GM23338 (cell line): ENCODE measurements at regions not wholly inside any gene's neighbourhood (a gene's known extent, or its start where the extent isn't known, plus 50 kb on each side); places are given as distances from the start of the nearest gene placed in this dataset.
A peak's percentile ranks its signal among the peaks of the same experiment; 100 is the strongest.

Experiments
- ATAC-seq: fragments of 200-7000 bp; cut with Tn5 transposase; 3 replicates; pipeline ENCODE4 v1.9.1; 2020
- DNase-seq: peaks from one replicate; pipeline ENCODE4 v3.0.0-alpha.2; 2015; ENCODE audit warnings: low spot score
- H2AFZ ChIP-seq: fragments of 200-600 bp; sonication (generic); 2 replicates; pipeline ENCODE4 v1.8.0; 2016; ENCODE audit warnings: antibody characterized with exemption, mild to moderate bottlenecking, moderate library complexity
- H3F3A ChIP-seq: fragments of 200-600 bp; sonication (generic); replicated peaks from 2 replicates; pipeline ENCODE4 v1.8.0; 2017; ENCODE audit warnings: antibody characterized with exemption, mixed run types, low read depth
- H3K27ac ChIP-seq: fragments of 200-600 bp; sonication (generic); 2 replicates; pipeline ENCODE4 v1.6.1; 2016; ENCODE audit warnings: low read depth
- H3K27me3 ChIP-seq: fragments of 200-600 bp; sonication (generic); 2 replicates; pipeline ENCODE4 v1.8.0; 2016; ENCODE audit warnings: mild to moderate bottlenecking, mixed run types, moderate library complexity; ENCODE audit not compliant: insufficient read depth
- H3K36me3 ChIP-seq: fragments of 200-600 bp; sonication (generic); 2 replicates; pipeline ENCODE4 v1.8.0; 2016; ENCODE audit warnings: mild to moderate bottlenecking; ENCODE audit not compliant: insufficient read depth
- H3K4me1 ChIP-seq: fragments of 200-600 bp; sonication (generic); 2 replicates; pipeline ENCODE4 v1.8.0; 2016; ENCODE audit warnings: mild to moderate bottlenecking, moderate library complexity; ENCODE audit not compliant: insufficient read depth
- H3K4me2 ChIP-seq: fragments of 200-600 bp; sonication (generic); 2 replicates; pipeline ENCODE4 v1.7.1; 2017; ENCODE audit warnings: mixed run types
- H3K4me3 ChIP-seq: fragments of 200-600 bp; sonication (generic); 2 replicates; pipeline ENCODE4 v1.6.1; 2016; ENCODE audit warnings: mixed run types
- H3K79me2 ChIP-seq: fragments of 200-600 bp; sonication (generic); replicated peaks from 2 replicates; pipeline ENCODE4 v1.8.0; 2017; ENCODE audit warnings: mild to moderate bottlenecking; ENCODE audit not compliant: insufficient read depth
- H3K9me2 ChIP-seq: fragments of 200-600 bp; sonication (generic); 2 replicates; pipeline ENCODE4 v1.8.0; 2017; ENCODE audit not compliant: insufficient read depth
- H4K20me1 ChIP-seq: fragments of 200-600 bp; sonication (generic); replicated peaks from 2 replicates; pipeline ENCODE4 v1.8.0; 2017; ENCODE audit warnings: mild to moderate bottlenecking; ENCODE audit not compliant: insufficient read depth
- H3K27ac Mint-ChIP-seq: 2 replicates; pipeline ENCODE4 v1.8.0; 2020; ENCODE audit warnings: inconsistent platforms, mild to moderate bottlenecking, moderate library complexity, mixed read lengths
- H3K27me3 Mint-ChIP-seq: 3 replicates; pipeline ENCODE4 v1.8.0; 2022; ENCODE audit warnings: low read depth, mild to moderate bottlenecking, moderate library complexity, mixed read lengths, inconsistent platforms; ENCODE audit not compliant: insufficient read depth, poor library complexity
- H3K36me3 Mint-ChIP-seq: 3 replicates; pipeline ENCODE4 v1.8.0; 2021; ENCODE audit warnings: low read depth, mild to moderate bottlenecking, inconsistent platforms, moderate library complexity, mixed read lengths
- H3K4me1 Mint-ChIP-seq: 3 replicates; pipeline ENCODE4 v1.8.0; 2020; ENCODE audit warnings: mild to moderate bottlenecking, inconsistent platforms, mixed read lengths
- H3K4me3 Mint-ChIP-seq: 3 replicates; pipeline ENCODE4 v1.8.0; 2021; ENCODE audit warnings: moderate library complexity, mild to moderate bottlenecking, inconsistent platforms, mixed read lengths
- H3K9me3 Mint-ChIP-seq: 3 replicates; pipeline ENCODE4 v1.8.0; 2020; ENCODE audit warnings: moderate library complexity, mild to moderate bottlenecking, inconsistent platforms, mixed read lengths
- CREB1 ChIP-seq: fragments of 250-450 bp; sonication (Bioruptor Pico); IDR thresholded peaks from 2 replicates; pipeline ENCODE4 v1.5.0; 2020; ENCODE audit warnings: low read depth, mild to moderate bottlenecking, moderate library complexity
- EZH2 ChIP-seq: fragments of 200-600 bp; sonication (generic); IDR thresholded peaks from one replicate; pipeline ENCODE4 v1.8.0; 2017; ENCODE audit warnings: antibody characterized with exemption, mild to moderate bottlenecking, low read depth; ENCODE audit not compliant: unreplicated experiment
- EZH2phosphoT487 ChIP-seq: fragments of 200-600 bp; sonication (generic); IDR thresholded peaks from one replicate; pipeline ENCODE4 v1.8.1; 2018; ENCODE audit warnings: antibody characterized with exemption; ENCODE audit not compliant: unreplicated experiment
- JUNB ChIP-seq: IDR thresholded peaks from one replicate; pipeline ENCODE4 v1.6.1; 2016; ENCODE audit warnings: antibody characterized with exemption; ENCODE audit not compliant: unreplicated experiment
- NANOG ChIP-seq: IDR thresholded peaks from 2 replicates; pipeline ENCODE4 v1.6.1; 2016; ENCODE audit warnings: antibody characterized with exemption, borderline replicate concordance
- POLR2AphosphoS5 ChIP-seq: IDR thresholded peaks from 2 replicates; pipeline ENCODE4 v1.6.1; 2016; ENCODE audit warnings: antibody characterized with exemption, low read depth
- STAT1 ChIP-seq: IDR thresholded peaks from one replicate; pipeline ENCODE4 v1.6.1; 2016; ENCODE audit warnings: antibody characterized with exemption; ENCODE audit not compliant: unreplicated experiment
- ZNF114 ChIP-seq: fragments of 250-450 bp; sonication (Bioruptor Pico); IDR thresholded peaks from 2 replicates; pipeline ENCODE4 v1.5.0; 2020; ENCODE audit warnings: mild to moderate bottlenecking, moderate library complexity
- ZNF331 ChIP-seq: fragments of 250-450 bp; sonication (Bioruptor Pico); IDR thresholded peaks from 2 replicates; pipeline ENCODE4 v1.5.0; 2020; ENCODE audit warnings: low read depth, mild to moderate bottlenecking, moderate library complexity
- TF ChIP-seq, protein P1 (sequence below): IDR thresholded peaks from one replicate; pipeline ENCODE4 v1.6.1; 2018; ENCODE audit warnings: antibody characterized with exemption; ENCODE audit not compliant: unreplicated experiment
- TF ChIP-seq, protein P2 (sequence below), 2 experiments: fragments of 200-600 bp in 1 of 2; sonication (generic) in 1 of 2; conservative IDR thresholded peaks; 2 replicates each; pipeline versions ENCODE4 v1.5.1 to v1.6.1; 2016 to 2017; ENCODE audit warnings: antibody characterized with exemption in 2 of 2, low read depth in 2 of 2, mild to moderate bottlenecking in 2 of 2, moderate library complexity in 1 of 2

DNA sequence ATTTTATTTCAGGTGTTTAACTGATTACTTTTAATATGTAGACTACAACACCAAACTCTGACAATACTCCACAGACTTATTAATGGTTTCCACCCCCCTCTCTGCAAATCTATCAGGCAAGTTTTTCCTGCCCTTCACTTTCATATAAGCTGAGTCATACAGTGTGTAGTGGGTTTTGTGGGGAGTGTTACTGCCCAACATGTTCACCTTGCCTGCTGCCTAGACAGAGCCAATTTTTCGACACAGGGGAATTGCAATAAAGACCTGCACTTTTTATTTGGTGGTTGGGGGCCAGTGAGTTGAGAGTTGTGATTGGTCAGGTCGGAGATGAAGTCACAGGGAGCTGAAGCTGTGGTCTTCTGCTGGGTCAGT lies 119.7 kb downstream of the PPIAL4G start:
- Histone ChIP-seq H3K9me2 (no peaks in the 10 kb centered on the region), H3K4me1 (peaks cover 5% of the 10 kb centered on the region), H4K20me1 (no peaks in the 10 kb centered on the region), H3K27me3 (peaks cover 40% of the 10 kb centered on the region), H2AFZ (no peak overlapping the region), H3K4me3 (peak overlapping the region; percentile 58; the same call in 1 of the 2 replicates), H3K36me3 (no peaks in the 10 kb centered on the region), H3F3A (peaks cover 6% of the 10 kb centered on the region), H3K27ac (no peak overlapping the region), H3K79me2 (no peaks in the 10 kb centered on the region), H3K4me2 (no peak overlapping the region; the same call in 1 of the 2 replicates)
- peak overlapping the region; percentile 78; the same call in 2 of the 3 replicates for H3K4me3 Mint-ChIP-seq
- no peak for DNase-seq
- H3K27me3 Mint-ChIP-seq, result peaks cover 20% of the 10 kb centered on the region
- ATAC-seq, result no peak
- H3K36me3 Mint-ChIP-seq, result no peaks in the 10 kb centered on the region
- no peak overlapping the region for H3K27ac Mint-ChIP-seq
- TF ChIP-seq, protein P1, sequence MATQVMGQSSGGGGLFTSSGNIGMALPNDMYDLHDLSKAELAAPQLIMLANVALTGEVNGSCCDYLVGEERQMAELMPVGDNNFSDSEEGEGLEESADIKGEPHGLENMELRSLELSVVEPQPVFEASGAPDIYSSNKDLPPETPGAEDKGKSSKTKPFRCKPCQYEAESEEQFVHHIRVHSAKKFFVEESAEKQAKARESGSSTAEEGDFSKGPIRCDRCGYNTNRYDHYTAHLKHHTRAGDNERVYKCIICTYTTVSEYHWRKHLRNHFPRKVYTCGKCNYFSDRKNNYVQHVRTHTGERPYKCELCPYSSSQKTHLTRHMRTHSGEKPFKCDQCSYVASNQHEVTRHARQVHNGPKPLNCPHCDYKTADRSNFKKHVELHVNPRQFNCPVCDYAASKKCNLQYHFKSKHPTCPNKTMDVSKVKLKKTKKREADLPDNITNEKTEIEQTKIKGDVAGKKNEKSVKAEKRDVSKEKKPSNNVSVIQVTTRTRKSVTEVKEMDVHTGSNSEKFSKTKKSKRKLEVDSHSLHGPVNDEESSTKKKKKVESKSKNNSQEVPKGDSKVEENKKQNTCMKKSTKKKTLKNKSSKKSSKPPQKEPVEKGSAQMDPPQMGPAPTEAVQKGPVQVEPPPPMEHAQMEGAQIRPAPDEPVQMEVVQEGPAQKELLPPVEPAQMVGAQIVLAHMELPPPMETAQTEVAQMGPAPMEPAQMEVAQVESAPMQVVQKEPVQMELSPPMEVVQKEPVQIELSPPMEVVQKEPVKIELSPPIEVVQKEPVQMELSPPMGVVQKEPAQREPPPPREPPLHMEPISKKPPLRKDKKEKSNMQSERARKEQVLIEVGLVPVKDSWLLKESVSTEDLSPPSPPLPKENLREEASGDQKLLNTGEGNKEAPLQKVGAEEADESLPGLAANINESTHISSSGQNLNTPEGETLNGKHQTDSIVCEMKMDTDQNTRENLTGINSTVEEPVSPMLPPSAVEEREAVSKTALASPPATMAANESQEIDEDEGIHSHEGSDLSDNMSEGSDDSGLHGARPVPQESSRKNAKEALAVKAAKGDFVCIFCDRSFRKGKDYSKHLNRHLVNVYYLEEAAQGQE, result no peak
- TF ChIP-seq STAT1 (no peak), CREB1 (no peak), EZH2 (no peak), POLR2AphosphoS5 (no peak), EZH2phosphoT487 (no peak), ZNF331 (CRISPR knock-in tag) (no peak), JUNB (no peak), ZNF114 (CRISPR knock-in tag) (no peak), NANOG (no peak)
- TF ChIP-seq, protein P2, sequence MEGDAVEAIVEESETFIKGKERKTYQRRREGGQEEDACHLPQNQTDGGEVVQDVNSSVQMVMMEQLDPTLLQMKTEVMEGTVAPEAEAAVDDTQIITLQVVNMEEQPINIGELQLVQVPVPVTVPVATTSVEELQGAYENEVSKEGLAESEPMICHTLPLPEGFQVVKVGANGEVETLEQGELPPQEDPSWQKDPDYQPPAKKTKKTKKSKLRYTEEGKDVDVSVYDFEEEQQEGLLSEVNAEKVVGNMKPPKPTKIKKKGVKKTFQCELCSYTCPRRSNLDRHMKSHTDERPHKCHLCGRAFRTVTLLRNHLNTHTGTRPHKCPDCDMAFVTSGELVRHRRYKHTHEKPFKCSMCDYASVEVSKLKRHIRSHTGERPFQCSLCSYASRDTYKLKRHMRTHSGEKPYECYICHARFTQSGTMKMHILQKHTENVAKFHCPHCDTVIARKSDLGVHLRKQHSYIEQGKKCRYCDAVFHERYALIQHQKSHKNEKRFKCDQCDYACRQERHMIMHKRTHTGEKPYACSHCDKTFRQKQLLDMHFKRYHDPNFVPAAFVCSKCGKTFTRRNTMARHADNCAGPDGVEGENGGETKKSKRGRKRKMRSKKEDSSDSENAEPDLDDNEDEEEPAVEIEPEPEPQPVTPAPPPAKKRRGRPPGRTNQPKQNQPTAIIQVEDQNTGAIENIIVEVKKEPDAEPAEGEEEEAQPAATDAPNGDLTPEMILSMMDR (conservative IDR thresholded peaks at IDR 0.05; ENCODE audit: low read depth in 2 of 2), result no peak
- peaks cover 5% of the 10 kb centered on the region for H3K4me1 Mint-ChIP-seq
- H3K9me3 Mint-ChIP-seq, result no peaks in the 10 kb centered on the region; the same call in 2 of the 3 replicates
